Transverse colon (tissue), 4 donors: ENCODE measurements at regions not wholly inside any gene's neighbourhood (a gene's known extent, or its start where the extent isn't known, plus 50 kb on each side); places are given as distances from the start of the nearest gene placed in this dataset.

ENCODE experiments used
- DNase-seq: peaks from one replicate; pipeline ENCODE4 v3.0.0-alpha.2; 2019
- H3K27ac ChIP-seq, 4 donors: fragments of 200-600 bp; sonication (generic); 2 replicates each; pipeline ENCODE4 v1.5.1; 2016 to 2018; ENCODE audit warnings: inconsistent platforms in 4 of 4
- H3K27me3 ChIP-seq: fragments of 200-600 bp; sonication (generic); 2 replicates; pipeline ENCODE4 v1.5.1; 2017; ENCODE audit warnings: inconsistent platforms
- H3K36me3 ChIP-seq, 4 donors: fragments of 200-600 bp; sonication (generic); 2 replicates each; pipeline ENCODE4 v1.5.1; 2017 to 2019; ENCODE audit warnings: inconsistent platforms in 4 of 4
- H3K4me1 ChIP-seq, 4 donors: fragments of 200-600 bp; sonication (generic); 2 replicates each; pipeline ENCODE4 v1.5.1; 2017 to 2020; ENCODE audit warnings: inconsistent platforms in 4 of 4
- H3K4me3 ChIP-seq, 4 donors: fragments of 200-600 bp; sonication (generic); 1 replicate in 1 of 4; 2 replicates in 3 of 4; pipeline versions ENCODE4 v1.5.1 to v1.6.1; 2017 to 2019; ENCODE audit warnings: inconsistent platforms in 4 of 4
- H3K9me3 ChIP-seq, 2 donors: fragments of 200-600 bp; sonication (generic); 2 replicates each; pipeline ENCODE4 v1.5.1; 2017 to 2019; ENCODE audit warnings: inconsistent platforms in 2 of 2
- CTCF ChIP-seq, 5 experiments: fragments of 200-600 bp in 3 of 5; fragments of 450-650 bp in 2 of 5; sonication (generic) in 3 of 5; IDR thresholded peaks; 1 replicate in 2 of 5; 2 replicates in 3 of 5; pipeline ENCODE4 v1.5.1; 2016 to 2017; ENCODE audit warnings: antibody characterized with exemption in 5 of 5, inconsistent platforms in 3 of 5, mild to moderate bottlenecking in 2 of 5, moderate library complexity in 1 of 5
- EP300 ChIP-seq: sonication (generic); formaldehyde crosslinking; IDR thresholded peaks from one replicate; pipeline ENCODE4 v1.6.1; 2017; ENCODE audit warnings: antibody characterized with exemption, low read depth
- POLR2A ChIP-seq: fragments of 450-650 bp; IDR thresholded peaks from one replicate; pipeline ENCODE4 v1.6.1; 2016; ENCODE audit warnings: antibody characterized with exemption, mild to moderate bottlenecking, moderate library complexity
- POLR2AphosphoS5 ChIP-seq, 3 donors: sonication (generic); formaldehyde crosslinking; IDR thresholded peaks; one replicate each; pipeline ENCODE4 v1.6.1; 2016; ENCODE audit warnings: antibody characterized with exemption in 3 of 3
- WGBS, 2 donors: methylation state at CpG; one replicate each; pipeline ENCODE4 v1.1.5; 2018; ENCODE audit warnings: low coverage in 1 of 2; 5-methylcytosine and 5-hydroxymethylcytosine counted together
- in situ Hi-C, 4 donors: fragments of 200-750 bp; cut with MboI; loops; one replicate each; pipeline versions ENCODE4 v1.15.0 to v1.15.1; 2017; ENCODE audit warnings: low sequenced_read_pairs in 3 of 4, low pct_ligation_motif_present in 1 of 4, low pct_unique_long_range_greater_than_20kb in 1 of 4
- intact Hi-C: fragments of 100-400 bp; cut with DNase I; formaldehyde crosslinking; loops from one replicate; pipeline ENCODE4 v1.15.1; 2023; ENCODE audit warnings: low total_unique reads

- H3K27ac ChIP-seq = no peak overlapping the region
- no peaks in the 10 kb centered on the region for H3K9me3 ChIP-seq
- H3K4me3 ChIP-seq = no peak overlapping the region
- H3K27me3 ChIP-seq = no peaks in the 10 kb centered on the region
- intact Hi-C loops = no loop called here
- TF ChIP-seq POLR2AphosphoS5 (IDR thresholded peaks at IDR 0.05) = no peak
- no peaks in the 10 kb centered on the region for H3K4me1 ChIP-seq
- no peak for DNase-seq
- in situ Hi-C loops = no loop called here
- no peaks in the 10 kb centered on the region for H3K36me3 ChIP-seq
- WGBS, 2 donors = 84 to 90% methylated on average over 5 of the region's 5 CpGs
Measured at GRCh38 chr13:40394304-40394985, 272.0 kb downstream of the FOXO1 start.

- Histone ChIP-seq H3K27ac (no peak overlapping the region), H3K4me1 (peaks cover 13 to 25% (median 18%) of the 10 kb centered on the region in 4 donors), H3K9me3 (no peaks in the 10 kb centered on the region), H3K27me3 (no peaks in the 10 kb centered on the region), H3K4me3 (no peak overlapping the region), H3K36me3 (no peaks in the 10 kb centered on the region)
- no peak for DNase-seq
- in situ Hi-C loops (no loop called here), intact Hi-C loops (no loop called here)
- TF ChIP-seq EP300 = no peak
- no peak for TF ChIP-seq POLR2A
- no peak for TF ChIP-seq POLR2AphosphoS5 (IDR thresholded peaks at IDR 0.05)
- TF ChIP-seq CTCF (IDR thresholded peaks at IDR 0.05) = no peak
- 87 to 100% methylated on average over 2 of the region's 2 CpGs for WGBS, 2 donors
Measured at GRCh38 chr13:40398065-40398464, 268.4 kb downstream of the FOXO1 start.

GRCh38 chr13:40399756-40400155 lies 266.7 kb downstream of the FOXO1 start:
- WGBS, 2 donors = 78 to 92% methylated on average over 2 to 3 of the region's 3 CpGs
- in situ Hi-C loops = loop anchor here in 1 of 4 donors (25.0 kb wide), 1 partner anchor 263 kb away; the partner anchor contains the start of gene FOXO1
- DNase-seq = no peak
- intact Hi-C loops = loop anchor here (10.0 kb wide), 1 partner anchor 265 kb away; the partner anchor contains the start of gene FOXO1
- no peaks in the 10 kb centered on the region for H3K36me3 ChIP-seq
- TF ChIP-seq CTCF (IDR thresholded peaks at IDR 0.05) (no peak), POLR2AphosphoS5 (IDR thresholded peaks at IDR 0.05) (no peak), EP300 (no peak), POLR2A (no peak)
- H3K27me3 ChIP-seq = no peaks in the 10 kb centered on the region
- H3K27ac ChIP-seq = no peak overlapping the region
- peaks cover 14 to 32% (median 26%) of the 10 kb centered on the region in 4 donors for H3K4me1 ChIP-seq
- H3K4me3 ChIP-seq = no peak overlapping the region
- H3K9me3 ChIP-seq = no peaks in the 10 kb centered on the region

- Histone ChIP-seq H3K27me3 (no peaks in the 10 kb centered on the region), H3K9me3 (no peaks in the 10 kb centered on the region), H3K27ac (peak overlapping the region; percentile 74 to 81 (median 77)), H3K4me3 (no peak overlapping the region), H3K36me3 (no peaks in the 10 kb centered on the region), H3K4me1 (peaks cover 14 to 38% (median 26%) of the 10 kb centered on the region in 4 donors)
- in situ Hi-C loops = loop anchor here in 1 of 4 donors (25.0 kb wide), 1 partner anchor 260 kb away; the partner anchor contains the start of gene FOXO1
- TF ChIP-seq POLR2A = no peak
- TF ChIP-seq POLR2AphosphoS5 (IDR thresholded peaks at IDR 0.05) = peak; percentile 58 to 89 (median 81)
- 0 to 16% methylated on average over 4 to 13 of the region's 13 CpGs for WGBS, 2 donors
- DNase-seq = peak; percentile 96
- intact Hi-C loops = loop anchor here (10.0 kb wide), 1 partner anchor 263 kb away; the partner anchor contains the start of gene FOXO1
Measured at GRCh38 chr13:40401911-40402776, 264.3 kb downstream of the FOXO1 start.

GRCh38 chr13:40402931-40403431 lies 263.5 kb downstream of the FOXO1 start:
- Histone ChIP-seq H3K4me1 (peaks cover 14 to 38% (median 26%) of the 10 kb centered on the region in 4 donors), H3K36me3 (no peaks in the 10 kb centered on the region), H3K4me3 (no peak overlapping the region), H3K27ac (peak overlapping the region; percentile 74 to 81 (median 77)), H3K27me3 (no peaks in the 10 kb centered on the region), H3K9me3 (no peaks in the 10 kb centered on the region)
- intact Hi-C loops (loop anchor here (10.0 kb wide), 1 partner anchor 262 kb away; the partner anchor contains the start of gene FOXO1), in situ Hi-C loops (loop anchor here in 1 of 4 donors (25.0 kb wide), 1 partner anchor 259 kb away; the partner anchor contains the start of gene FOXO1)
- no peak for DNase-seq
- TF ChIP-seq CTCF (IDR thresholded peaks at IDR 0.05) = no peak
- TF ChIP-seq POLR2A = no peak
- no peak for TF ChIP-seq POLR2AphosphoS5 (IDR thresholded peaks at IDR 0.05)
- TF ChIP-seq EP300 = no peak
- WGBS, 2 donors = 47 to 60% methylated on average over 2 to 9 of the region's 9 CpGs
